CD1c-positive myeloid dendritic cell (primary cell): ENCODE measurements at regions not wholly inside any gene's neighbourhood (a gene's known extent, or its start where the extent isn't known, plus 50 kb on each side); places are given as distances from the start of the nearest gene placed in this dataset.
A peak's percentile ranks its signal among the peaks of the same experiment; 100 is the strongest.

ENCODE experiments used
- DNase-seq: peaks from one replicate; pipeline ENCODE4 v3.0.0-alpha.2; 2016; ENCODE audit errors: extremely low spot score

GRCh38 chr12:93015871-93016751, 87.0 kb upstream of the EEA1 start:
- no peak for DNase-seq

DNA sequence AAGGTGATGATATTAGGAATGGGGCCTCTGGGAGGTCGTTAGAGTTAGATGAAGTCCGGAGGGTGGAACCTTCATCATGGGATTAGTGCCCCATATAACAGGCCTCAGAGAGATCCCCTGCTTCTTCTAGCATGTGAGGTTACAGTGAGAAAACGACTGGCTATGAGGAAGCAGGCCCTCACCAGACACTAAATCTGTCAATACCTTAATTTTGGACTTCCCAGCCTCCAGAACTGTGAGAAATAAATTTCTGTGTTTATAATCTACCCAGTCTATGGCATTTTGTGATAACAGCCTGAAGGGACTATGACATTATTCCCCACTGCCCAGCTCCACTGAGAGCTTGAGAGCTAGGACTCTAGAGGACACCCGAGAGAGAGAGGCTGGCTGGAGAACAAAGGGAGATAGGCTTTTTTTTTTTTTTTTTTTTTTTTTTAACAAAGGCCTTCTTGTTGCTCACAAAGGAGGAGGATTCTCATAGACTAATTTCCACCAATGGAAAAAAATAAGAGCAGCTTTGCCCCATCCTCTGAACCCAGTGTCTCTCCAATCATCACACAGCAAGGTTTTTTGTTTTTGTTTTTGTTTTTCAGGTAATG, 87.8 kb upstream of the EEA1 start:
- no peak for DNase-seq

DNA sequence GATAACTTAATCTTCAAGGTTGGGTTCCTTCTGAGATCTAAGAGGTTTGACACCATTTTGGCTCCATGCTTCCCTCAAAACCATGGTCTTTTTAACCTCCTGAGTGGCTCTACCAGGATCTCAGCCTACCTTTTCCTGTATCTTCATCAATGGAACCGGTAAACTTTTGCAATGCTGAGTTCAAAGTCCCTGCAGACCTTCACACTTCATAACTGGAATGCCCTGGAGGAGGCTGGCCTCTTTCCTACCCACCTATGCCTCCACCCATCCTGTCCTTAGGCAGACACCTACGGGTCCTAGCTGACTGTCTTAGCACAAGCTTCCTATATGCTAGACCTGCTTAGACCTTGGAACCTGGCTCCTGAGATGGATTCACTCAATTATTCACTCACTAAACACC, 89.5 kb upstream of the EEA1 start:
- DNase-seq = no peak

GRCh38 chr12:93019212-93019927, 90.3 kb upstream of the EEA1 start:
- DNase-seq = no peak

DNA sequence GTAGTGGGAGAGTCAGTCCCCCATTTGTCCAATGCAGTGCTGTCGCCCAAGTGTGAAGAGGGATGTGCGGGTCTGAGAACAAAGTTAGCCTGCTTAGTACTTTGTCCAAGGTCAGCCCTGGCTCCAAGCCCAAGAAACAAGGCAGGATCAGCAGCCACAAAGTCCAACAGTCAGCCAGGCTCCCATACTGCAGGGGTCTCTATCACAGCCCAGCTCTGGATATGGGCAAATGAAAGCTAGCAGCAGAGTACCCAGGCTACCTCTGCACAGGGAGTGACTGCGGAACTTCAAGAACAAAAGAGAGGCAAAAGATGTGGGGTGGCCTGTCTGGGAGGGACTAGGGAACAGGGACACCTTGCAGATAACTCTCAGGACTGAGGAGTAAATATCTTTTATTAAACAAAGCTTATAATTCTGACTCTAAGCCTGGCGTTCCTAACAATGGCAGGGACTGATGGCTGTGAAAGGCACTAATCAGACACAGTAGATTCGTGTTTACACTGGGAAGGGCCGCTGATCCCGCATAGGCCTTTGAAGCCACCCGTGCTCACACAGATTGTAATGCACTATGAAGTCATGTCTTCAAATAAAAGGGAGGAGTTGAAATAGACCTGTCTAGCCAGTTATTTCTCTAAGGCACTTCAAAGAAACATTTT, 91.0 kb upstream of the EEA1 start:
- no peak for DNase-seq

DNA sequence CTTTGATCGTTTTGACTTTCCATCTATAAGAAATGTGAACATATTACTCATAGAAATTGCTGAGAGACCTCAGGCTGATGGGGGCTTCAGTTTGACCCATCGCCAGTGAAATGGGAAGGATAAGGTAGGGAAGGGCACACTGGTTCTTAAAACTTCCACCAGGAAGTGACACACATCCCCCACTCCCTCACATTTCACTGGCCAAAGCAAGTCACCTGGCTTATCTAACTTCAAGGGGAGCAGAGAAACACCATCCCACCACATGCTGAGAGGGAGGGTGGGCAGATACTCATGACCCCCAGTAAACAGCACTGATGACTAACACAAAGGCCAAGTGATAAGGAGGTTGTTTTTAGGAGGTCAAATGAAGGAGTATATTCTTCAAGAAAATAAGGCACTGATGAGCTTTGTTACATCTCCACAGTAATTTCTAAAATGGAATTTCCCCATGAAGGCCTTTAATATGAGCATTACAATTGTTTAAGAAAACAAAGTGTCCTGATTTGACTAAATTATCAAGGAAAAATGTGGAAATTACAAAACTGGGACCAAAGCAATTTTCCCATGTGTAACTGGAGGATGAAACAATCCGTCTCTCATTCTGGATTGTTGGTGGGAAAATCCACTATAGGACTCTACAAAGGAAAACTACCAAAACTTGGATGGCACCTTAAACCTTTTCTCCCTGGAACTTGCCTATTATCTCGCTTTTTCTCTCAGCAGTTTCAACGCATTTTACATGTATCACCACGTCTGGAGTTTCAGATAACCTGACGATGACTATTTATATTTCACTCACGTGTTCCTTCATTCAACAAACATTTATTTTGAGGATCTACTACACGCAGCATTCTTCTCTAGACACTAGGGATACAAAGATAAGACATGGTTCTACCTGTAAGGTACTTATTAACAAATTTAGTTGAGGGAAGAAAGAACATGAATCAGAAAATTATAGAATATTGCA, 91.8 kb upstream of the EEA1 start:
- no peak for DNase-seq

GRCh38 chr12:93022603-93023340, 93.7 kb upstream of the EEA1 start:
- no peak for DNase-seq

DNA sequence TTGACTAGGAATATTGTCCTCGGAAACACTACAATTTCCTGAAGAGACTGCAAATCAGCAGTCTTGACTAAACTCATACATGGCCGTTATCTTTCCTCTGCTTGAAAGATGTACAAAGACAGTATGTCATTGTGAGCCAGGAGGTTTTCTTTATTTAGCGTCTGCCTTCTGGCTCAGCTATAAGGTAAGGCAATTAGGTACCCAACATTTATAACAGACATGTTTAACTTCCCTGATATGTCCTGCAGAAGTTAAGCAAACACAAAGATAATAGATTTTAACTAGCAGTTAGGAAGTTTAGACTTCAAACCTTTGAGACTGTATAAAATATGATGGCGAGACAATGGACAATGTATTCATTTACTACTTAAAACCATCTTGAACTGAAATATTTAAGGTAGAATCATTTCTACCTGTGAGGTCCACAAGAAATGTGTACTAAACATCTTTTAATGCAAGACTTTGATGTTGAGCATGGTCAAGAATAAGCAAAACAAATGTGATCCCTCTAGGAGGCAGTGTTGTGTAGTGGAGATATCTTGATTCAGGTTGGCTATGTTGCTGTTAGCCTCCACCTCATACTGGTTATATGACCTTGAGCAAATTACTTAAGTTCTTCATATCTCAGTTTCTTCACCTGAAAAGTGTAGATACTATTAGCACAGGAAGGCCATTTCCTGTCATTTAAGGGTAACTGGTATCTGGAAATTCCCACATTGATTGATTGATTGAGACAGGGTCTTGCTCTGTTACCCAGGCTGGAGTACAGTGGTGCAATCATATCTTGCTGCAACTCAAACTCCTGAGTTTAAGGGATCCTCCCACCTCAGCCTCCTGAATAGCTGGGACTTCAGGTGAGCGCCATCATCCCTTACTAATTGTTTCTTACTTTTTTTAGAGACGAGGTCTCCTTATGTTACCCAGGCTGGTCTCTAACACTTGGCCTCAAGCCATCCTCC, 96.3 kb upstream of the EEA1 start:
- DNase-seq = peak; percentile 14

- no peak for DNase-seq
These were observed 97.9 kb upstream of the EEA1 start for GRCh38 chr12:93027041-93027440.

GRCh38 chr12:93029091-93029490, 100.0 kb upstream of the EEA1 start:
- no peak for DNase-seq

DNA sequence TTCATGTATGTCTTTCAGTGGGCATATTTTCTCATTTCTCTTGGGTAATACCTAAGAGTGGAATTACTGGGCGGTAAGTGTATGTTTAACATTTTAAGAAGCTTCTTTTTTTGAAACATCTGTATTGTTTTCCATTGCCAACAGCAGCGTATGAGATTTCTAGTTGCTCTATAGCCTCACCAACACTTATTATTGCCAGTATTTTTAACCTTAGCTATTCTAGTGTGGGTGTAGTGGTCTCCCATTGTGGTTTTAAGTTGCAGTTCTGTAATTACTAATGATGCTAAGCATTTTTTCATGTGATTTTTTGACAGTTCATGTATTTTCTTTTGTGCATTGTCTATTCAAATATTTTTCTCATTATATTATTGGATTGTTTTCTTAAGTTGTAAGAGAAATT, 101.9 kb upstream of the EEA1 start:
- DNase-seq = no peak

GRCh38 chr12:93032758-93033157, 103.7 kb upstream of the EEA1 start:
- DNase-seq = no peak

DNA sequence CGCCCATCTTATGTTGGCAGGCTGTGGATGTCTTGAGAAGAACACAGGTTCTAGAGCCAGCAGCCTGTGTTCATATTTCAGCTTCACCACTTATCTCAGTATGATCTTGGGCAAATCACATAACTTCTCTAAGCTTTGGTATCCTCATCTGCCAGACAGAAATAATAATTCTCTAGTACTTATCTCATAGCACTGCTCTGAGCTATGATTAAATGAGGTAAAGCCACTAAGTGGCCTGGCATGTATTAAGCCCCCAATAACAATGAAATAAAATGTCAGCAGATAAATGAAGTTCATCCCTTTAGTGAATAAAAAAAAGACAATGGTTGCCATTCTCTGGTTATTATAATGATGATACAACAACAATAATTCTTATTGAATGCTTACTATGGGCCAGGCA, 104.9 kb upstream of the EEA1 start:
- no peak for DNase-seq

DNA sequence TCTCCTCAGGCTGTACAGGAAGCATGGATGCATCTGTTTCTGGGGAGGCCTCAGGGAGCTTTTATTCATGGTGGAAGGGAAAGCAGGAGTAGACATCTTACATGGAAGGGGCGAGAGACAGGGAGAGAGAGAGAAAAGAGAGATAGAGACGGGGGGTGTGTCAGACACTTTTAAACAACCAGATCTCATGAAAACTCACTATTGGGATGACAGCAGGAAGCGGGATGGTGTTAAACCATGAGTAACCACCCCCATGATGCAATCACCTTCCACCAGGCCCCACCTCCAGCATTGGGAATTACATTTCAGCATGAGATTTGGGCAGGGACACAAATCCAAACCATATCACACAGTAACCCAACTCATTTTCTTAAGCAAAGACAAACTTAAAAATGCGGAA, 110.0 kb upstream of the EEA1 start:
- no peak for DNase-seq

DNA sequence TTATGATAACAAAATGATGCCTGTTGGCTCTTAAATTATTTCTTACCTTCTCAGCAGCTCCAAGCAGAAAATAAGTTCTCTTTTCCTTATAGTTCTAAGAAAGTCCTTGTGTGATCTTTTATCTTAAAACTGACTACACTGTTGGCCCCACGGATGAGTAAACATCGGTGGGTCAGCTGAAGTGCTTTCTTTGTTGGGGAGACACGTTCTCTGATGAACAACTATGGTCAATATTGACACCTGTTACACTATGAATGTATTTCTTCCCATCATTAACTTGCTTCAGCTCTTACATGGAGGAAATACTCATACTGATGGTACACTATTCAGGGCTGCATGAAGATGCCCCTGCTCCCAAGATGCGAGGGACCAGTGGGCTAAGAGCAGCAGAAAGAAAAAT, 110.8 kb upstream of the EEA1 start:
- no peak for DNase-seq

DNA sequence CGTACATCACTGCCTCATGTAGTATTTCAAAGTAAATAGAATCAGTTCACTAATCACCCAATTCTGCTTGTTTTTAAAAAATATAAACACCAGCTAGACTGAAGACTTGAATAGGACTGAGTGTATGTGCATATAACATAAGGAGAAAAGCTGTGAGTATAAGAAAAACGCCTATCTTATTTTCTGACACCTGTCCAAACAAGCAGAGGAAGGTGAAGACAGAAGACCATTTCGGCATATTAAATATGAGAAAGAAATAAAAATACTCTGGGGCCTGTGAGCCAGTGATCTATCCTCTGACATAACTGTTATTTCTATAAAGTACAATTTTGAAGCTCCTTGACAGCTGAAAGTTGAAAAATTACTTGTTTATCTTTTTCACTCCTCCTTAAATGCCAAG, 111.3 kb upstream of the EEA1 start:
- DNase-seq = no peak

DNA sequence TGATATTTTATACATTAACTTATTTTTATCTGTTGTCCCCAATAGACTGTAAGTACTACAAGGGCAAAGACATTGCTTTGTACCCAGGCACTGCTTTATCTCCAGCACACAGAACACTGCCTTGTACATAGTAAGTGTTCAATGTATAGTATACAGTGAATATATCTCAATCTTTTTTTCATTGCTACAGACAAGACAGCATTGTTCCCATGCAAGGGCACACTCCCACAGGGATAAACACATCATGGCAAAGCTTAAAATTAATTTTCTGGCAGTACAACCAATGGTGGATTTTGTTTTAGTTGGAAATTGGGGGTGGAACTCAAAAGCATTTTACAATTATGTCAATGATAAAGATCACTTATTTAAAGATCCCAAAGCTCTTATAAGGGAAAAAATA, 112.3 kb upstream of the EEA1 start:
- no peak for DNase-seq

DNA sequence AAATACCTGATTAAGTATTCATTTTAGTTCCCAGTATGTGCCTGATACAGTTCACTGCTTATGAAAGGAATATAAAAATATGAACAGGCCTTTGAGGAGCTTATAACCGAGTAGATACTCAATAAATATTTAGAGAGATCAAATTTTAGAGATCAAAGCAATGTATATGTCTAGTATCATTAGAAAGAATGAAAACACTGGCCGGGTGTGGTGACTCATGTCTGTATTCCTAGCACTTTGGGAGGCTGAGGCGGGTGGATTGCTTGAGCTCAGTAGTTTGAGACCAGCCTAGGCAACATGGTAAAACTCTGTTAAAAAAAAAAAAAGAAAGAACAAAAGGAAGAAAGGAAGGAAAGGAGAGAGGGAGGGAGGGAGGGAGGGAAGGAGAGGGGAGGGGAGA, 113.2 kb upstream of the EEA1 start:
- DNase-seq = no peak

DNA sequence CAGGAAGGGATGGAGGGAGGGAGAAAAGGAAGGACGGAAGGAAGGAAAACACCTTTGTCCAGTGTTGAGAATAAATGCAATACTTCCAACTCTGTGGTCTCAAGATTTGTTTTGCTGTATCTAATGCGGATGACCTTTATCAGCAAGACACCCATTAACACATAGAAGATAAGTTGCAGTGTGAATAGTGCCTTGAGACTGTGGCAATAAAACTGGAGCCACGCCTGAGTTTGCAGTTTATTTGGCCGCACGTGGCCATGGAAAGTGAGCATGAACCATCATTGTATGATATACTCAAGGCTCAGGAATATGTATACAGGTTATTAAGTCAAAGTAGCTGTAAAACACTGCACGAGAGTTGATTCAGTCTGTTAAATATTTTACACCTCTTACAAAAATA, 113.6 kb upstream of the EEA1 start:
- no peak for DNase-seq
